HG03280 (cell line): ENCODE measurements at regions not wholly inside any gene's neighbourhood (a gene's known extent, or its start where the extent isn't known, plus 50 kb on each side); places are given as distances from the start of the nearest gene placed in this dataset.

Source experiments
- ATAC-seq: cut with Tn5 transposase; IDR thresholded peaks from one replicate; pipeline ENCODE4 v1.9.1; 2021; ENCODE audit warnings: mild to moderate bottlenecking, moderate library complexity; ENCODE audit not compliant: unreplicated experiment

GRCh38 chr13:53466576-53466975, 438.0 kb downstream of the OLFM4 start:
- ATAC-seq: no peak

- no peak for ATAC-seq
Observed at GRCh38 chr13:53473397-53473796, 444.8 kb downstream of the OLFM4 start.

GRCh38 chr13:53474878-53475277, 446.3 kb downstream of the OLFM4 start:
- no peak for ATAC-seq

GRCh38 chr13:53490752-53491151, 462.1 kb downstream of the OLFM4 start:
- no peak for ATAC-seq

- no peak for ATAC-seq
Observed at GRCh38 chr13:53494406-53494805, 465.8 kb downstream of the OLFM4 start.

GRCh38 chr13:53499576-53500133, 471.0 kb downstream of the OLFM4 start:
- ATAC-seq: no peak

- ATAC-seq: no peak
Observed at GRCh38 chr13:53501387-53501786, 472.8 kb downstream of the OLFM4 start.

GRCh38 chr13:53507741-53508140, 479.1 kb downstream of the OLFM4 start:
- no peak for ATAC-seq

GRCh38 chr13:53512635-53513034, 484.0 kb downstream of the OLFM4 start:
- ATAC-seq: no peak

- ATAC-seq: no peak
Observed at GRCh38 chr13:53513226-53513625, 484.6 kb downstream of the OLFM4 start.

- no peak for ATAC-seq
Observed at GRCh38 chr13:53520132-53520531, 491.5 kb downstream of the OLFM4 start.

- no peak for ATAC-seq
Observed at GRCh38 chr13:53522034-53522433, 493.4 kb downstream of the OLFM4 start.

- no peak for ATAC-seq
Observed at GRCh38 chr13:53537586-53537985, 509.0 kb downstream of the OLFM4 start.

- ATAC-seq: no peak
Observed at GRCh38 chr13:53545340-53545941, 516.8 kb downstream of the OLFM4 start.

GRCh38 chr13:53560556-53560955, 531.9 kb downstream of the OLFM4 start:
- ATAC-seq: no peak

- ATAC-seq: no peak
Observed at GRCh38 chr13:53562419-53562818, 533.8 kb downstream of the OLFM4 start.

GRCh38 chr13:53568491-53568890, 539.9 kb downstream of the OLFM4 start:
- ATAC-seq: no peak

GRCh38 chr13:53569453-53569852, 540.8 kb downstream of the OLFM4 start:
- no peak for ATAC-seq

- no peak for ATAC-seq
Observed at GRCh38 chr13:53601113-53601512, 572.5 kb downstream of the OLFM4 start.

GRCh38 chr13:53605326-53605725, 576.7 kb downstream of the OLFM4 start:
- no peak for ATAC-seq

GRCh38 chr13:53612200-53612599, 583.6 kb downstream of the OLFM4 start:
- no peak for ATAC-seq

GRCh38 chr13:53622456-53622855, 593.8 kb downstream of the OLFM4 start:
- no peak for ATAC-seq

- ATAC-seq: no peak
Observed at GRCh38 chr13:53623146-53623545, 594.5 kb downstream of the OLFM4 start.
